ENCODE measurements at regions not wholly inside any gene's neighbourhood (a gene's known extent, or its start where the extent isn't known, plus 50 kb on each side); places are given as distances from the start of the nearest gene placed in this dataset.

GRCh38 chr12:83945871-83946270, 966.7 kb downstream of the SLC6A15 start:
- TF ChIP-seq POLR2AphosphoS5 (IDR thresholded peaks at IDR 0.05): no peak
- no peak for TF ChIP-seq CTCF (IDR thresholded peaks at IDR 0.05)

Data from sigmoid colon (tissue), 4 donors.